ENCODE measurements at regions not wholly inside any gene's neighbourhood (a gene's known extent, or its start where the extent isn't known, plus 50 kb on each side); places are given as distances from the start of the nearest gene placed in this dataset.

- in situ Hi-C loops (cut with MboI) (no loop called here), intact Hi-C loops (cut with micrococcal nuclease; ENCODE audit: unreplicated experiment) (no loop called here)
- ChIA-PET POLR2A (no interaction called here), CTCF (no interaction called here), RAD21 (ENCODE audit: unreplicated experiment) (no interaction called here), SMC1A (ENCODE audit: uncharacterized antibody, unreplicated experiment) (interaction anchor here (0.9 kb wide), 1 partner anchor 15 kb away, joined by 3 read pairs; no protein-coding TSS in a partner anchor)
- no peaks in the 10 kb centered on the region for H4K20me1 ChIP-seq (ENCODE audit: control insufficient read depth, insufficient read depth)
- no peak overlapping the region for H3K4me3 ChIP-seq
- FAIRE-seq, result no peak
- H3K79me2 ChIP-seq (ENCODE audit: control insufficient read depth, insufficient read depth, low read length), result no peaks in the 10 kb centered on the region
- H3K27me3 ChIP-seq (replicated peaks in 1 of 2; ENCODE audit: control insufficient read depth in 2 of 2, insufficient read depth in 2 of 2, low read length in 1 of 2), result no peaks in the 10 kb centered on the region
- H3K4me2 ChIP-seq (ENCODE audit: control insufficient read depth, insufficient read depth), result no peak overlapping the region
- H3K27ac ChIP-seq (ENCODE audit: control insufficient read depth, insufficient read depth), result no peak overlapping the region
- ATAC-seq, result no peak
- H3K4me1 ChIP-seq (ENCODE audit: control insufficient read depth, insufficient read depth, low read length), result no peaks in the 10 kb centered on the region
- no peaks in the 10 kb centered on the region for H3K9me3 ChIP-seq (replicated peaks; ENCODE audit: control insufficient read depth, insufficient read depth, low read length)
- DNase-seq (ENCODE audit: low read depth, low spot score), result no peak
- no TSS peak for BruUV-seq (replicated peaks)
- WGBS (ENCODE audit: insufficient coverage, insufficient replicate concordance, low lambda C conversion rate, missing lambda C conversion rate), result 8% methylated on average over 1 of the region's 1 CpG
- no peaks in the 10 kb centered on the region for H3K36me3 ChIP-seq (ENCODE audit: control insufficient read depth in 2 of 2, insufficient read depth in 2 of 2, low read length in 1 of 2)
- H3K9ac ChIP-seq (ENCODE audit: control insufficient read depth, insufficient read depth, low read length), result no peak overlapping the region
- no peak for TF ChIP-seq CREB1 (IDR thresholded peaks at IDR 0.05; ENCODE audit: low read depth)
- TF ChIP-seq HDAC6 (IDR thresholded peaks at IDR 0.05; ENCODE audit: unreplicated experiment), result no peak
- TF ChIP-seq ZNF217 (IDR thresholded peaks at IDR 0.05), result no peak
- TF ChIP-seq CREM (IDR thresholded peaks at IDR 0.05; ENCODE audit: low read depth), result no peak
- TF ChIP-seq IRF3 (IDR thresholded peaks at IDR 0.05), result no peak
- TF ChIP-seq MXI1 (IDR thresholded peaks at IDR 0.05; ENCODE audit: low read depth, low read length), result no peak
- TF ChIP-seq CUX1 (IDR thresholded peaks at IDR 0.05; ENCODE audit: insufficient replicate concordance, low read depth, low read length), result no peak
- no peak for TF ChIP-seq ZSCAN29 (IDR thresholded peaks at IDR 0.05)
- no peak for TF ChIP-seq MYB (IDR thresholded peaks at IDR 0.05; ENCODE audit: borderline replicate concordance, low read depth, low read length)
- no peak overlapping the region for H2AFZ ChIP-seq (ENCODE audit: control insufficient read depth, low read depth, low read length)
Measured at GRCh38 chr10:54958844-54959243, 157.8 kb upstream of the PCDH15 start.
